Activated naive CD4-positive, alpha-beta T cell treated with Interleukin-2 at 50 U/mL for 16 hours (primary cell): ENCODE measurements at regions not wholly inside any gene's neighbourhood (a gene's known extent, or its start where the extent isn't known, plus 50 kb on each side); places are given as distances from the start of the nearest gene placed in this dataset.
A peak's percentile ranks its signal among the peaks of the same experiment; 100 is the strongest.
"Not testable (repeated sequence)": the region's sequence is repeated elsewhere in the genome, so short reads cannot be mapped to it uniquely, and the experiment has no call there.

Experiments
- DNase-seq: peaks from one replicate; pipeline ENCODE4 v3.0.0-alpha.2; 2020

- not testable (repeated sequence) for DNase-seq
Observed at GRCh38 chr1:223952801-223953200, 107.1 kb upstream of the TP53BP2 start.

GRCh38 chr1:223951551-223951950, 105.8 kb upstream of the TP53BP2 start:
- DNase-seq, result not testable (repeated sequence)

GRCh38 chr1:223949944-223950343, 104.2 kb upstream of the TP53BP2 start:
- DNase-seq, result not testable (repeated sequence)

GRCh38 chr1:223948041-223948440, 102.3 kb upstream of the TP53BP2 start:
- DNase-seq, result not testable (repeated sequence)

GRCh38 chr1:223936592-223936991, 90.8 kb upstream of the TP53BP2 start:
- not testable (repeated sequence) for DNase-seq

- not testable (repeated sequence) for DNase-seq
Observed at GRCh38 chr1:223931476-223931875, 85.7 kb upstream of the TP53BP2 start.

GRCh38 chr1:223920805-223921204, 75.1 kb upstream of the TP53BP2 start:
- peak; percentile 17 for DNase-seq

- not testable (repeated sequence) for DNase-seq
Observed at GRCh38 chr1:223915476-223915875, 69.7 kb upstream of the TP53BP2 start.

GRCh38 chr1:223913715-223914114, 68.0 kb upstream of the TP53BP2 start:
- DNase-seq, result not testable (repeated sequence)

- peak; percentile 21 for DNase-seq
Observed at GRCh38 chr1:223907943-223908587, 62.3 kb upstream of the TP53BP2 start.

GRCh38 chr1:223903221-223903620, 57.5 kb upstream of the TP53BP2 start:
- DNase-seq, result not testable (repeated sequence)

GRCh38 chr1:223899775-223900174, 54.0 kb upstream of the TP53BP2 start:
- not testable (repeated sequence) for DNase-seq

- DNase-seq, result not testable (repeated sequence)
Observed at GRCh38 chr1:223897097-223897496, 51.4 kb upstream of the TP53BP2 start.

- not testable (repeated sequence) for DNase-seq
Observed at GRCh38 chr1:223895950-223896349, 50.2 kb upstream of the TP53BP2 start.
